Esophagus muscularis mucosa (tissue), 4 donors: ENCODE measurements at regions not wholly inside any gene's neighbourhood (a gene's known extent, or its start where the extent isn't known, plus 50 kb on each side); places are given as distances from the start of the nearest gene placed in this dataset.

Experiments
- EP300 ChIP-seq: sonication (generic); formaldehyde crosslinking; IDR thresholded peaks from one replicate; pipeline ENCODE4 v1.6.1; 2017; ENCODE audit warnings: antibody characterized with exemption
- POLR2A ChIP-seq: fragments of 450-650 bp; IDR thresholded peaks from one replicate; pipeline ENCODE4 v1.6.1; 2017; ENCODE audit warnings: antibody characterized with exemption, moderate library complexity, mild to moderate bottlenecking, low read depth
- POLR2AphosphoS5 ChIP-seq, 2 donors: sonication (generic); formaldehyde crosslinking; IDR thresholded peaks; one replicate each; pipeline ENCODE4 v1.6.1; 2017; ENCODE audit warnings: antibody characterized with exemption in 2 of 2
- TF ChIP-seq, protein P1 (sequence below), 3 experiments: fragments of 200-600 bp in 2 of 3; fragments of 450-650 bp in 1 of 3; sonication (generic) in 2 of 3; IDR thresholded peaks; one replicate each; pipeline ENCODE4 v1.5.1; 2017 to 2019; ENCODE audit warnings: antibody characterized with exemption in 3 of 3, mild to moderate bottlenecking in 2 of 3, moderate library complexity in 1 of 3

DNA sequence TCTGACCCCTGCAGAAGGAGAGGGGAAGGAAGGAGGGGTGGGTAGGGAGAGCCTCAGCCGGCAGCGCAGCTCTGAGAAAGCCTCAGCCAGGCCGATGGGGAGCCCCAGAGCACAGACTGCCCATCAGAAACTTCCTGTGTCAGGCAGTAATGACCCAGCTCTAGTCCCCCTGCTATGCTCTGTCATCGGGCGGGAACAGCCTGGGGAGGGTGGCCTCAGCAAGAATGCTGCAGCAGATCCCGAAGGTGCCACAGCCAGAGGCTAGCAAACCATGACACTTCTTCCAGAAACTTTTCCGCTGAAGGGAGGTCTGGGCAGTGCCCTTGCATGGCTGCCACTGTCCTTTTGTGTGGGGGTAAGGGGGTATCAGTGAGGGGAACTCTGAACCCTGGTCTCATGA, 279.0 kb downstream of the BCOR start:
- TF ChIP-seq, protein P1, sequence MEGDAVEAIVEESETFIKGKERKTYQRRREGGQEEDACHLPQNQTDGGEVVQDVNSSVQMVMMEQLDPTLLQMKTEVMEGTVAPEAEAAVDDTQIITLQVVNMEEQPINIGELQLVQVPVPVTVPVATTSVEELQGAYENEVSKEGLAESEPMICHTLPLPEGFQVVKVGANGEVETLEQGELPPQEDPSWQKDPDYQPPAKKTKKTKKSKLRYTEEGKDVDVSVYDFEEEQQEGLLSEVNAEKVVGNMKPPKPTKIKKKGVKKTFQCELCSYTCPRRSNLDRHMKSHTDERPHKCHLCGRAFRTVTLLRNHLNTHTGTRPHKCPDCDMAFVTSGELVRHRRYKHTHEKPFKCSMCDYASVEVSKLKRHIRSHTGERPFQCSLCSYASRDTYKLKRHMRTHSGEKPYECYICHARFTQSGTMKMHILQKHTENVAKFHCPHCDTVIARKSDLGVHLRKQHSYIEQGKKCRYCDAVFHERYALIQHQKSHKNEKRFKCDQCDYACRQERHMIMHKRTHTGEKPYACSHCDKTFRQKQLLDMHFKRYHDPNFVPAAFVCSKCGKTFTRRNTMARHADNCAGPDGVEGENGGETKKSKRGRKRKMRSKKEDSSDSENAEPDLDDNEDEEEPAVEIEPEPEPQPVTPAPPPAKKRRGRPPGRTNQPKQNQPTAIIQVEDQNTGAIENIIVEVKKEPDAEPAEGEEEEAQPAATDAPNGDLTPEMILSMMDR (IDR thresholded peaks at IDR 0.05) = no peak
- no peak for TF ChIP-seq POLR2A
- no peak for TF ChIP-seq POLR2AphosphoS5 (IDR thresholded peaks at IDR 0.05)
- TF ChIP-seq EP300 = no peak
